PC-3 (cell line): ENCODE measurements at regions not wholly inside any gene's neighbourhood (a gene's known extent, or its start where the extent isn't known, plus 50 kb on each side); places are given as distances from the start of the nearest gene placed in this dataset.
"Not testable (repeated sequence)": the region's sequence is repeated elsewhere in the genome, so short reads cannot be mapped to it uniquely, and the experiment has no call there.

Source experiments
- ATAC-seq: fragments of 200-7000 bp; cut with Tn5 transposase; 2 replicates; pipeline ENCODE4 v1.9.1; 2020; ENCODE audit warnings: mild to moderate bottlenecking, moderate library complexity
- BruUV-seq: library from RNA; stranded (reverse); fragments of 400-500 nt; replicated peaks from 2 replicates; lab custom pipeline; 2021; lab: Mats Ljungman, UMichigan
- CTCF ChIA-PET: fragments of 300-600 bp; sonication (Branson Sonifier 250); formaldehyde crosslinking; loops from one replicate; lab custom pipeline; 2022; ENCODE audit warnings: antibody characterized with exemption; lab: Charles Lee
- POLR2A ChIA-PET: fragments of 300-600 bp; sonication (Branson Sonifier 250); formaldehyde crosslinking; loops from one replicate; lab custom pipeline; 2022; ENCODE audit warnings: antibody characterized with exemption; ENCODE audit not compliant: unreplicated experiment; lab: Charles Lee
- DNase-seq: peaks from one replicate; pipeline ENCODE4 v3.0.0-alpha.2; 2015
- H2AFZ ChIP-seq: fragments of 300-600 bp; sonication (generic); 2 replicates; pipeline ENCODE4 v1.6.0; 2016; ENCODE audit warnings: antibody characterized with exemption, low read length
- H3F3A ChIP-seq: fragments of 300-600 bp; sonication (generic); one replicate; pipeline ENCODE4 v1.6.0; 2017; ENCODE audit warnings: antibody characterized with exemption, low read length, control low read depth, mild to moderate bottlenecking; ENCODE audit not compliant: unreplicated experiment
- H3K27ac ChIP-seq: fragments of 300-600 bp; sonication (generic); 2 replicates; pipeline ENCODE4 v1.5.1; 2016; ENCODE audit warnings: mild to moderate bottlenecking, low read length
- H3K27me3 ChIP-seq: fragments of 300-600 bp; sonication (generic); 2 replicates; pipeline ENCODE4 v1.6.1; 2016; ENCODE audit warnings: low read length, mixed read lengths
- H3K36me3 ChIP-seq: fragments of 300-600 bp; sonication (generic); 2 replicates; pipeline ENCODE4 v1.6.1; 2016; ENCODE audit warnings: low read depth, mixed run types, low read length, mixed read lengths
- H3K4me1 ChIP-seq: fragments of 300-600 bp; sonication (generic); 2 replicates; pipeline ENCODE4 v1.5.1; 2016; ENCODE audit warnings: low read length; ENCODE audit not compliant: insufficient read depth
- H3K4me2 ChIP-seq: fragments of 300-600 bp; sonication (generic); 2 replicates; pipeline ENCODE4 v1.6.0; 2016; ENCODE audit warnings: low read length
- H3K4me3 ChIP-seq: fragments of 300-600 bp; sonication (generic); 2 replicates; pipeline ENCODE4 v1.5.1; 2016; ENCODE audit warnings: mild to moderate bottlenecking, low read length, mixed read lengths
- H3K79me2 ChIP-seq: fragments of 300-600 bp; sonication (generic); 2 replicates; pipeline ENCODE4 v1.6.1; 2017; ENCODE audit warnings: low read length, mixed read lengths
- H3K9ac ChIP-seq: fragments of 300-600 bp; sonication (generic); 2 replicates; pipeline ENCODE4 v1.6.0; 2016; ENCODE audit warnings: mild to moderate bottlenecking, low read length
- H3K9me2 ChIP-seq: fragments of 300-600 bp; sonication (generic); replicated peaks from 2 replicates; pipeline ENCODE4 v1.6.1; 2016; ENCODE audit warnings: mixed run types, low read length, mixed read lengths
- H3K9me3 ChIP-seq: fragments of 300-600 bp; sonication (generic); 2 replicates; pipeline ENCODE4 v1.6.1; 2016; ENCODE audit warnings: low read length, mixed read lengths
- H4K20me1 ChIP-seq: fragments of 300-600 bp; sonication (generic); 2 replicates; pipeline ENCODE4 v1.6.1; 2016; ENCODE audit warnings: low read length, mixed read lengths
- EZH2 ChIP-seq: fragments of 300-600 bp; sonication (generic); IDR thresholded peaks from one replicate; pipeline ENCODE4 v1.6.1; 2017; ENCODE audit warnings: antibody characterized with exemption, mild to moderate bottlenecking, low read length; ENCODE audit not compliant: unreplicated experiment
- EZH2phosphoT487 ChIP-seq: fragments of 300-600 bp; sonication (generic); IDR thresholded peaks from 2 replicates; pipeline ENCODE4 v1.6.1; 2018; ENCODE audit warnings: mild to moderate bottlenecking, antibody characterized with exemption, low read length, borderline replicate concordance
- intact Hi-C: fragments of 100-400 bp; cut with micrococcal nuclease; formaldehyde crosslinking; loops from 2 replicates; pipeline ENCODE4 v1.9.0; 2023
- TF ChIP-seq, protein P1 (sequence below): fragments of 300-600 bp; sonication (generic); conservative IDR thresholded peaks from 2 replicates; pipeline ENCODE4 v1.5.1; 2017; ENCODE audit warnings: antibody characterized with exemption, low read depth, mild to moderate bottlenecking, low read length

DNA sequence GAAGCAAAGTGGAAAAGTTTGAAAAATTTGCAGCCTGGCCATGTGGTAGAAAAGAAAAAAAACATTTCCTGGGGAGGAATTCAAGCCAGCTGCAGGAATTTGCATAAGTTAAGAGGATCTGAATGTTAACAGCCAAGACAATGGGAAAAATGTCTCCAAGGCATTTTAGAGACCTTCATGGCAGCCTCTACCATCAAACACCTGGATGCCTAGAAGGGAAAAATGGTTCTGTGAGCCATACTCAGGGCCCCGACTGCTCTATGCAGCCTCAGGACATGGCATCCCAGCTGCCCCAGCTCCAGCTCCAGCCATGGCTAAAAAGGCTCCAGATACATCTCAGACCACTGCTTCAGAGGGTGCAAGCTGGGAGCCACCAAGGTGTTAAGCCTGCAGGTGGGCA lies 149.1 kb upstream of the SOX6 start:
- no peak overlapping the region for H3K27ac ChIP-seq
- H3F3A ChIP-seq = no peaks in the 10 kb centered on the region
- BruUV-seq = no TSS peak

DNA sequence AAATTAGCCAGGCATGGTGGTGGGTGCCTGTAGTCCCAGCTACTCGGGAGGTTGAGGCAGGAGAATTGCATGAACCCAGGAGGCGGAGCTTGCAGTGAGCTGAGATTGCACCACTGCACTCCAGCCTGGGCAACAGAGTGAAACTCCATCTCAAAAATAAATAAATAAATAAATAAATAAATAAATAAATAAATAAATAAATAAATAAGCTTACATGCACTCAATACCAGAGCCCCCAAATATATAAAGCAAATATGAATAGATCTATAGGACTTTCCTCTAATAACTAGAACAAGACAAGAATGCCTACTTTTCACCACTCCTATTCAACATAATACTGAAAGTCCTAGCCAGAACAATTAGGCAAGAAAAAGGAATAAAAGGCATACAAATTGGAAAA lies 147.5 kb upstream of the SOX6 start:
- H3K27ac ChIP-seq, H4K20me1 ChIP-seq, intact Hi-C loops, H3F3A ChIP-seq, H2AFZ ChIP-seq, DNase-seq, H3K9me3 ChIP-seq, H3K9ac ChIP-seq, H3K79me2 ChIP-seq, ATAC-seq, POLR2A ChIA-PET, H3K4me2 ChIP-seq, H3K36me3 ChIP-seq, H3K27me3 ChIP-seq, BruUV-seq, CTCF ChIA-PET, H3K4me1 ChIP-seq, H3K9me2 ChIP-seq, H3K4me3 ChIP-seq: not testable (repeated sequence)

More for the DNA sequence above, 149.1 kb upstream of the SOX6 start:
- POLR2A ChIA-PET = no interaction called here
- Histone ChIP-seq H3K4me3 (no peak overlapping the region), H4K20me1 (no peaks in the 10 kb centered on the region), H3K9me2 (no peaks in the 10 kb centered on the region), H3K27me3 (no peaks in the 10 kb centered on the region), H3K79me2 (no peaks in the 10 kb centered on the region), H2AFZ (no peak overlapping the region), H3K4me2 (no peak overlapping the region), H3K9me3 (no peaks in the 10 kb centered on the region), H3K4me1 (no peaks in the 10 kb centered on the region), H3K9ac (no peak overlapping the region), H3K36me3 (no peaks in the 10 kb centered on the region)
- CTCF ChIA-PET = no interaction called here
- intact Hi-C loops = no loop called here
- ATAC-seq = no peak
- TF ChIP-seq EZH2phosphoT487 (no peak), EZH2 (no peak)
- TF ChIP-seq, protein P1, sequence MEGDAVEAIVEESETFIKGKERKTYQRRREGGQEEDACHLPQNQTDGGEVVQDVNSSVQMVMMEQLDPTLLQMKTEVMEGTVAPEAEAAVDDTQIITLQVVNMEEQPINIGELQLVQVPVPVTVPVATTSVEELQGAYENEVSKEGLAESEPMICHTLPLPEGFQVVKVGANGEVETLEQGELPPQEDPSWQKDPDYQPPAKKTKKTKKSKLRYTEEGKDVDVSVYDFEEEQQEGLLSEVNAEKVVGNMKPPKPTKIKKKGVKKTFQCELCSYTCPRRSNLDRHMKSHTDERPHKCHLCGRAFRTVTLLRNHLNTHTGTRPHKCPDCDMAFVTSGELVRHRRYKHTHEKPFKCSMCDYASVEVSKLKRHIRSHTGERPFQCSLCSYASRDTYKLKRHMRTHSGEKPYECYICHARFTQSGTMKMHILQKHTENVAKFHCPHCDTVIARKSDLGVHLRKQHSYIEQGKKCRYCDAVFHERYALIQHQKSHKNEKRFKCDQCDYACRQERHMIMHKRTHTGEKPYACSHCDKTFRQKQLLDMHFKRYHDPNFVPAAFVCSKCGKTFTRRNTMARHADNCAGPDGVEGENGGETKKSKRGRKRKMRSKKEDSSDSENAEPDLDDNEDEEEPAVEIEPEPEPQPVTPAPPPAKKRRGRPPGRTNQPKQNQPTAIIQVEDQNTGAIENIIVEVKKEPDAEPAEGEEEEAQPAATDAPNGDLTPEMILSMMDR = no peak
- no peak for DNase-seq

GRCh38 chr11:16494918-16495691 lies 138.8 kb upstream of the SOX6 start:
- Histone ChIP-seq H3K4me2 (no peak overlapping the region), H3F3A (no peaks in the 10 kb centered on the region), H3K9me2 (no peaks in the 10 kb centered on the region), H4K20me1 (no peaks in the 10 kb centered on the region), H3K79me2 (no peaks in the 10 kb centered on the region), H3K4me3 (no peak overlapping the region), H3K9ac (no peak overlapping the region), H3K36me3 (no peaks in the 10 kb centered on the region), H3K27me3 (no peaks in the 10 kb centered on the region), H3K27ac (no peak overlapping the region), H3K4me1 (no peaks in the 10 kb centered on the region), H2AFZ (no peak overlapping the region), H3K9me3 (no peaks in the 10 kb centered on the region)
- no TSS peak for BruUV-seq
- no peak for DNase-seq
- ChIA-PET CTCF (no interaction called here), POLR2A (no interaction called here)
- intact Hi-C loops = no loop called here
- TF ChIP-seq EZH2 (no peak), EZH2phosphoT487 (no peak)
- TF ChIP-seq, protein P1 = no peak
- ATAC-seq = no peak
